ENCODE measurements at regions not wholly inside any gene's neighbourhood (a gene's known extent, or its start where the extent isn't known, plus 50 kb on each side); places are given as distances from the start of the nearest gene placed in this dataset.
A peak's percentile ranks its signal among the peaks of the same experiment; 100 is the strongest.
"Not testable (repeated sequence)": the region's sequence is repeated elsewhere in the genome, so short reads cannot be mapped to it uniquely, and the experiment has no call there.

DNA sequence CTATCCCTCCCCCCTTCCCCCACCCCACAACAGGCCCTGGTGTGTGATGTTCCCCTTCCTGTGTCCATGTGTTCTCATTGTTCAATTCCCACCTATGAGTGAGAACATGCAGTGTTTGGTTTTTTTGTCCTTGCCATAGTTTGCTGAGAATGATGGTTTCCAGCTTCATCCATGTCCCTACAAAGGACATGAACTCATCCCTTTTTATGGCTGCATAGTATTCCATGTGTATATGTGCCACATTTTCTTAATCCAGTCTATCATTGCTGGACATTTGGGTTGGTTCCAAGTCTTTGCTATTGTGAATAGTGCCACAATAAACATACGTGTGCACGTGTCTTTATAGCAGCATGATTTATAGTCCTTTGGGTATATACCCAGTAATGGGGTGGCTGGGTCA lies 52.3 kb upstream of the MAN1A2 start:
- not testable (repeated sequence) for DNase-seq

- no peak for DNase-seq
Observed at GRCh38 chr1:117313555-117313954, 53.7 kb upstream of the MAN1A2 start.

DNA sequence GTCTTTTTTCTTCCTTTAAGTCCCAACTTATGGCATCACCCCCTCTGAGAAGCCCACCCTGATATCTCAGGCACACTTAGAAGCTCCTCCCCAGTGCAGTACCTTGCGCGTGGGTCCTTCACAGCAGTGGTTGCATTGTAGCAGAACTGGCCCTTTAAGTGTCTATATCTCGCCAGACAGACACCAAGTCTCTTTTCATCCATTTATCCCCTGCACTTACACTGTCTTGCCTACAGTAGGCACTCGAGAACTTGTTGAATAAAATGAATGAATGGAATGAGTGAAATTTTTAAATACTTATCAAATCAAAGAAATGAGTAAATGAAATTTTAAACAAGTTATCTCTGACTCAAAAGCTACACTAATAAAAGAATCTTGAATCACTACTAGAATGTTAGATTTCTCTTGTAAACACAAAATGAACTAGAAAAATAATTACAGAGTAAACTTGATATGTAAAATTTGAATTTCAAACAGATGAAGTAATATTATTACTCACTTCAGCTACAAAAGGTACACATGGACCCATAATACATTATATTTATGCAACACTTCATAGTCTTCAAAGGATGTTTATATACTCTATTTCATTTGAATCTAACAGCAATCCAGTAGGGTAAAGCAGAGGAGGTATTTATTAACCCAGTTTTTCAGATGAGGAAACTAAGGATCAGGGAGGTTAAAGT lies 54.7 kb upstream of the MAN1A2 start:
- DNase-seq: peak; percentile 23

- no peak for DNase-seq
Observed at GRCh38 chr1:117308311-117308916, 58.8 kb upstream of the MAN1A2 start.

- no peak for DNase-seq
Observed at GRCh38 chr1:117301901-117302300, 65.3 kb upstream of the MAN1A2 start.

DNA sequence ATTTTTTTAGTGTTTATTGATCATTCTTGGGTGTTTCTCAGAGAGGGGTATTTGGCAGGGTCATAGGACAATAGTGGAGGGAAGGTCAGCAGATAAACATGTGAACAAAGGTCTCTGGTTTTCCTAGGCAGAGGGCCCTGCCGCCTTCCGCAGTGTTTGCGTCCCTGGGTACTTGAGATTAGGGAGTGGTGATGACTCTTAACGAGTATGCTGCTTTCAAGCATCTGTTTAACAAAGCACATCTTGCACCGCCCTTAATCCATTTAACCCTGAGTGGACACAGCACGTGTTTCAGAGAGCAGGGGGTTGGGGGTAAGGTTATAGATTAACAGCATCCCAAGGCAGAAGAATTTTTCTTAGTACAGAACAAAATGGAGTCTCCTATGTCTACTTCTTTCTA lies 67.1 kb upstream of the MAN1A2 start:
- DNase-seq: not testable (repeated sequence)

DNA sequence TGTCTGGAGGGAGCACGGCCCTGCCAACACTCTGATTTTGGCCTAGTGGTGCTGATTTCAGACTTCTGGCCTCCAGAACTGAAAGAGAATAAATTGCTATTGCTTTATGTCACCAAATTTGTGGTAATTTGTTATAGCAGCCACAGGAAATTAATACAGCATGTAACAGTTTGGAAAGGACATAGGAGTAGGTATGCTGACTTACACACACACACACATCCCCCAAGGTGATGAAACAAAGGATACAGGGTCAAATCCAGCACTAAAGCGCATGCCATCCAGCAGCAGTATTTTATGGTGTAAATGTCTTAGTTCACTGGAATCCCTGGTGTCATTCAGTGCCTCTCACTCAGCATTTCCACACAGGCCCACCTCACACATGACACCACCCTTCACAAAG lies 72.2 kb upstream of the MAN1A2 start:
- no peak for DNase-seq

- DNase-seq: no peak
Observed at GRCh38 chr1:117290890-117291289, 76.4 kb upstream of the MAN1A2 start.

DNA sequence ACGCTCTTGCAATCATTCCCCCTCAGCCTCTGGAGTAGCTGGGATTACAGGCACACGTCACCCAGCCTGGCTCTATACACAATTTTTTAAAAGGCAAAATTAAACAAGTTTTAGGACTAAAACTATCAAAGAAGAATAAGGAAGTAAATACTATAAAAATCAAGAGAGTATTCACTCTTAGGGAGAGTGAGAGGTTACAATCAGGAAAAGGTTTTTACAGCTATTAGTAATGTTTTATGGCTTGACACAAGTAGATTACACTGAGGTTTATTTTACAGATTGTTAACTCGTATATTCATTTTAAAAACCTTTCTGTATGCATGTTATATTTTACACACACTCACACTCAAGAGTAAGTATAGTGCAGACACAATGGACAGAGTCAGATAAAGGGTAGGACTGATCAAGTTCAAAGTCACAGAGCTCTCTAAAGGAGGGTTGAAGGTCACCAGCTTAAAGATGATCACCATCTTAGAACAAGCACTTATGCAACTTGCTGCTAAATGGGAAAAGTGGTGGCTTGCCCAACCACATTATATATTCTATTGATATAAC lies 77.9 kb upstream of the MAN1A2 start:
- no peak for DNase-seq

DNA sequence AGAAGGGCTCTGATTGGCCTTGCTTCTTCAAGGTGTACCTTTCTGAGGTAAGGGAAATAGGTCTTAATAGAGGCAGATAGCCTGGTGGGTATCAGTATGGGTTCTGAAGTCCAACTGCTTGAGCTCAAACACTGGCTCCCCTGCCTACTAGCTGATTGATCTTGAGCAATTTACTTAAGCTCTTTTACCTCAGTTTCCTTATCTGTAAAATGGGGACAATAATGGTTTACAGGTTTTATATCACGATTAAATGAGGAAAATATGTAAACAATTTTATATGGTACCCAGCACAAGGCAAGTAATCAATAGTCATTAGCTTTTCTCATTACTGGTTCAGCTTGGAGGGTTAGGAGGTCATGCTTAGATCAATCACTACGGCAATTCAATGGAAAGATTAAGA lies 75.8 kb upstream of the VTCN1 start:
- no peak for DNase-seq

- DNase-seq: no peak
Observed at GRCh38 chr1:117286145-117286544, 75.4 kb upstream of the VTCN1 start.

GRCh38 chr1:117284399-117285215 lies 73.9 kb upstream of the VTCN1 start:
- DNase-seq: peak; percentile 59

DNA sequence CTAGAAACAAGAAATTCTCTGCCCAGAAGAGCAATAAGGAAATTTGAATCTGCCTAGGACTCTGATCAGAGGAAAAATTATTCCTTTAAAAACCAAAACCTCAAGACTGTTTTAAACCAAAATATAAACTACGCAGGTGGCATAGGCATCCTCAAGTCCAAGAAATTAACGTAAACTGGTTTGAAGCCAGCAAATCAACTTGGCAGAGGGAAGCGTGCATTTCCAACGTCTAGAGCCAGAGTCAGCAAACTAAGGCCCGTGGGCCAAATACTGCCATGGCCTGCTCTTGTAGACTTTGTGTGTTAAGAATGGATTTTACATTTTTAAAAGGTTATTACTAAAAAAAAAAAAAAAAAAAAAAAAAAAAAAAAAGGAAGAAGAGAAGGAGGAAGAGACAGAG lies 67.8 kb upstream of the VTCN1 start:
- no peak for DNase-seq

DNA sequence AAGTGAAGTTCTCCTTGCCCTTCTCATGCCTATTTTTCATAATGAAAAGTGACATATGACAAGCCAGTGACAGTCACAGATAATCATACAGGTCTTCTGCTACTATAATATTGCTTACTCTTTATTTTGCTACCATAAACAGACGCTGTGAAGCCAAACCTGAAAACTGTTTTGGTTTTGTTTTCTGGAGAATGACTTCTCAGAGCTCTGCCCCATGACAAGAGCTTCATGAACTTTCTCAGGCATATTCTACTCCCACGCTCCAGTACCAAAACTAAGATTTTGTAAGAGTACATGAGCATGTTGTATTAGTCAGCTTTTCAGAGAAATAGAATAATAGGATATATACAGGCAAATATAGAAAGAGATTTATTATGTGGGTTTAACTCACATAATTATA lies 64.3 kb upstream of the VTCN1 start:
- no peak for DNase-seq

DNA sequence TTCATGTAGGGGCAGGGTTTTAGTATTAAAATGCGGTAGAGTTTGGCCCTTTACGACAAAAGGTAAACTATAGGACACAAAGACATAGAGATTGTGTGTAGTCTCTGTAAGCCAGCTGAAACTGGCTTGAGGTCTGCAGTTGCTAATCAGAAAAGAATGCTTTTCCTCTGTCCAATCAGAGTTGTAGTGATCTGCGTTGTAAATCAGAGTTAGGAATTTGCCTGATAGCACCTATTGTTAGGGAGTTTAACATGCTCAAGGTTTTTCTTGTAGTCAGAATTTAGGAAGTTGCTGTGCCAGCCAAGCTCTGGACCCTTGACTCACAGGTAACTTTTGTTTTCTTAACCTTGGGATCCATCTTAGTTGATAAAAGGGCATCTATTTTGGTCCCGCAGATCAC lies 61.2 kb upstream of the VTCN1 start:
- DNase-seq: no peak

DNA sequence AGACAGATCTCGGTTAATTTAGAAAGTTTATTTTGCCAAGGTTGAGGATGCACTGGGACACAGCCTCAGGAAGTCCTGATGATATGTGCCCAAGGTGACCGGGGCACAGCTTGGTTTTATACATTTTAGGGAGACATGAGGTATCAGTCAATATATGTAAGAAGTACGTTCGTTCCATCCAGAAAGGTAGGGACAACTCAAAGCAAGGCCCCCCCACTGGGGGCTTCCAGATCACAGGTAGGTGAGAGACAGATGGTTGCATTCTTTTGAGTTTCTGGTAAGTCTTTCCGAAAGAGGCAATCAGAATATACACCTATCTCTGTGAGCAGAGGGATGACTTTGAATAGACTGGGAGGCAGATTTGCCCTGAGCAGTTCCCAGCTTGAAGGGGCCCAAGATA lies 60.4 kb upstream of the VTCN1 start:
- DNase-seq: no peak

- DNase-seq: no peak
Observed at GRCh38 chr1:117270679-117271078, 60.0 kb upstream of the VTCN1 start.

DNA sequence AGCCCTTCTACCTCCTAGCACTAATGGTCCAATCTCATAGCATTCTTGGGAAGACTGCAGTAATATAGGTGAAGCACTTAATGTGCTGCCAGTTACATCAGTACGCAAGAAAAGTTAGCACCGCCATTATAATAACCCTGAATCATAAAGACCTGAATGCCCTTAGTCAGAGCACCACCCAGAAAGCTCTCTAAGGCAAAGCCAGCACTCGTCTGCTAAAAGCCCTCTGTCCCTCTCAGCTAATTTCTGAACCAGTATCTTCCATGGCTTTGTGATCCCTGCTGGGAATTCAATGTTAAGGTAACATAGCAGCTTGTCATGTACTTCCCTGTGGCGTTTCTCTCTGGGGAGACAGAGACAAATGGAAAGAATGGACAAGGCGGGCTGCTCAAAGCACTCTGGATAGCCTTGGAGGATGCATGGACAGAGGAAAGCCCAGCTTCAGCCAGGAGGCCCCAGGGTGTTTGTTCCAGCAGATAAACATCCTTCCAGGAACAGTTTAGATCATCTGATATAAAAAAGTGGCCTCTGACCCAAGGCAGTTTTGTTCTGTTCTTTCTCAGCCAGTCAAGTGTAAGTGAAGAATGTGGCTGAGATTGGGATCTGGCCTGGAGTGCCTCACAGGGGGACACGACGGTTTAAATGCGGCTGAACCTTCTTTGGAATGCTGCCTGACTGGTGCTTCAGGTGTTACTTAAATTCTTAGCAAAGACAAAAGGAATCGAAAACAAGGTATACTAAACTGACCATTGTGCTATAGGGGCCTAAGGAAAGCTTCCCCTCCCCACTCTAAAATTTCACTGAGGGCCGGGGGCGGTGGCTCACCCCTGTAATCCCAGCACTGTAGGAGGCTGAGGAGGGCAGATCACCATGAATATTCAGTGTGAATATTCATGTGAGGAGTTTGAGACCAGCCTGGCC lies 58.1 kb upstream of the VTCN1 start:
- DNase-seq: no peak

- no peak for DNase-seq
Observed at GRCh38 chr1:117267232-117267774, 56.6 kb upstream of the VTCN1 start.

- DNase-seq: no peak
Observed at GRCh38 chr1:117262976-117263375, 52.2 kb upstream of the VTCN1 start.

DNA sequence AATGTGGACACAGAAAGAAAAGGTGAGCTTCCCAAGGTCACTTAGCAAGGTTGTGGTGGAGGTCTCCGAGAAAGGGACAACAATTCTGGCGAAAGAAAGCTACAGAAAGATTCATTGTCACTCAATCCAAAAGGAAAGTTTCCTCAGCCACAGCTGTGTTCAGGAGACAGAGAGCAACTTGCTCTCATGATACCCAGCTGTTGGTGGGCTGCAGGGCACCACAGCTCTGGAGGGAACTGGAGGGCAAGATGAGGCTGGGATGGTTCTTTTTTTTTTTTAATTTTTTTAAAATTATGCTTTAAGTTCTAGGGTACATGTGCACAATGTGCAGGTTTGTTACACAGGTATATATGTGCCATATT lies 50.7 kb upstream of the VTCN1 start:
- DNase-seq: no peak

DNA sequence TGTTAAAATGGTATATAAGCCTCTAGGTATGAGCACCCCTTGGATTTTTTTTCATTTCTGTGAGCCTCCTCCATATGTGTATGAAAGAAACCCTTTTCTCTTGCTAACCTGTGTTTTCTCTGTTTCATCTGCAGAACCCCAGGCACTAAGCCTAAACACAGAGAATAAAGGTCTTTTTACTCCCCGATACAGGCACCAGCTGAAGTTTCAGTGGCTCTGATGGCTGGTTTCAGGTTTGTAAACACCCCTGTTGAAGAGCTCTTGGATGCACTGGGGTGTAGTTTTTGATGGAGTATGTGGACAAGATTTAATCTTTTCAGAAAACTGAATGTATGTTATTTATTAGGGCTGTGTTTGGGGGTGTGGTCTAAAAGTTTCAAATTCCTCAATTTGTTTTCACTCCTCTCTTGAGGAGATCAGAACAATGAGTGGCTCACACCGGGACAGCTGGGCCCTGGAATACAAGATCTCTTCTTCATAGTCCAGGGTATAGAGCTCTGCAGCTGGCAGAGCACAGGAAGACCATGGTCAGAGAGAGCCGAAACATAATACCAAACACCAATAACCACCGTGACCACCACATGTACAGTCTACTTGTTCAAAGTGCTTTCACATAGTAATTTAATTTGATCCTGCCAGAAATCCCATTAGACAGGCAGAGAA lies 50.2 kb upstream of the VTCN1 start:
- DNase-seq: no peak

Measured in DMS53 (cell line).